ENCODE measurements at regions not wholly inside any gene's neighbourhood (a gene's known extent, or its start where the extent isn't known, plus 50 kb on each side); places are given as distances from the start of the nearest gene placed in this dataset.

GRCh38 chr2:147547440-147547839 lies 297.4 kb upstream of the ACVR2A start:
- no peak for DNase-seq

- DNase-seq, result no peak
Observed at GRCh38 chr2:147546109-147546508, 298.7 kb upstream of the ACVR2A start.

- DNase-seq, result no peak
Observed at GRCh38 chr2:147543056-147543455, 301.8 kb upstream of the ACVR2A start.

GRCh38 chr2:147542351-147542750 lies 302.5 kb upstream of the ACVR2A start:
- no peak for DNase-seq

DNA sequence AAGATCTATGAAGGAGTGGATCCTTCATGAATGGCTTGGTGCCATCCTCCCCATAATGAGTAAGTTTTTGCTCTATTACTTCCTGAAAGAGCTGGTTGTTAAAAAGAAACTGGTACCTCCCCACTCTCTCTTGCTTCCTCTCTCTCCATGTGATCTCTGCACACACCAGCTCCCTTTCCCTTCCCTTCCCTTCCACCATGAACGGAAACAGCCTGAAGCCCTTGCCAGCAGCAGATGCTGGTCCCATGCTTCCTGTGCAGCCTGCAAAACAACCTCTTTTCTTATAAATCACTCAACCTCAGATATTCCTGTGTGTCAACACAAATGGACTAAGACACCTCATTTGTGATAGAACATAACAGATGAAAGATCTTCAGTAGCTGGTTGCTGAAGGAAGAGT lies 303.5 kb upstream of the ACVR2A start:
- DNase-seq, result no peak

GRCh38 chr2:147538821-147539220 lies 306.0 kb upstream of the ACVR2A start:
- DNase-seq, result no peak

DNA sequence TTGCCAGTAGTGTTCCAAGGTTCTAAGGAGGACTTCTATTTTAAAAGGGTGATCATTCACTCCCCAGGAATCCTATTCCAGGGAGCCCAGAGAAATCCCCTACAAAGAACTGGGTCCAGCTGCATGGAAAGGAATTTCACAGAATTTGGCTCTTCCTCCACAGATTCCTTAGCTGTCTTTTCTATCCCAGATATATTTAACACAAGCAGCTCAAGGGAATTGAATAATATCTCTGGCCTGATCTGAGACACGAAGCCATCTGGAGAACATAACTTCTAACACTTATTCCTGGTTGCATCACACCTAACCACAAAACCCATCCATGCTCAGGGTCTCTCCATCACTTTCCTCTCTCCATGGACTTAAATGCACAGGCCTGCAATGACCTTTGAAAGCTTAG lies 306.7 kb upstream of the ACVR2A start:
- DNase-seq, result no peak

DNA sequence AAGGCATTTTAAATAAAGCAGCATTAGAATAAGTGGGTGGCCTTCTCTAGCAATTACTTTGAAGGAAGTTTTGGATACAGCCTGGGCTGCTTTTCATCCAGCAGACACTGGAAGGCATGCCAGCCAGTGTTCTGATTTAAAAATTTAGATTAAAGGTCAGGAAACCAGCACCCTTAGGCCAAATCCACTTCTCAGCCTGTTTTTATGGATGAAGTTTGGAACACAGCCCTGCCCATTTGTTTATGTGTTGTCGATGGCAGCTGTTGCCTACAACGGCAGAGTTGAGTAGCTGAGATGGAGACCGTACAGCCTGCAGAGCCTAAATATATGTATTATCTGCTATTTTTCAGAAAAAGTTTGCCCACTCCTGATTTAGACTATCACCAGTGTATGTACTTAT lies 313.6 kb upstream of the ACVR2A start:
- no peak for DNase-seq

GRCh38 chr2:147530033-147530432 lies 314.8 kb upstream of the ACVR2A start:
- DNase-seq, result no peak

DNA sequence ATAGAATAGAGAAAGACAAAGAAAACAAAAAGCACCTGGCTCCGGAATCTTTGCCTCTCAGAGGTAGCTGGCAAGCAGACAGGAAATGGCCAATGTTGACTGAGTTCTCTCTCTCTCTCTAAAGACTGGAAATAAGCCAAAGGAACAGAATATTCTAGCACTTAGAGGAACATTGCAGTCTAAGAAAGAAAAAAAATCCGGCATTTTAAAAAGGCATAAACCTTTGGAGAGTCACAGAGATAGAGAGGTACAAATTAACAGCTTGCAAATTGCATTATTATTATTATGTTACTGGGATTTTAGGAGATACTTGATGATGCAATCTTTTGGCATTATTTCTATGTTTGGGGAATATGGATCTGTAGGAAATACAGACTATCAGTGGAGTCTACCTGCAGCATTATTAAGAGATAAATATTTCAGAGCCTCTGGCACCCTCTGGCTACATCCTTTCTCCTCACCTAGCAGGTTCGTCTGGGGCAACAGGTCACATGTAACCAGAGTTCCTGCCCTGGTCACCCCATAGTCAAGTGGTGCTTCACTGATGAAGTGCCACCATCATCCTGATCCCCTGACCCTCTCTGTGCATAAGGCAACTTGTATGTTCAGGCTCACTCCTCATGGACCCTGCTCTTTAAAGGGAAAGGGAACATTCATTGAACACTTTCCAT lies 318.9 kb upstream of the ACVR2A start:
- DNase-seq, result no peak

GRCh38 chr2:147524912-147525311 lies 319.9 kb upstream of the ACVR2A start:
- DNase-seq, result no peak

GRCh38 chr2:147523415-147523814 lies 321.4 kb upstream of the ACVR2A start:
- DNase-seq, result no peak

GRCh38 chr2:147521936-147522335 lies 322.9 kb upstream of the ACVR2A start:
- DNase-seq, result no peak

DNA sequence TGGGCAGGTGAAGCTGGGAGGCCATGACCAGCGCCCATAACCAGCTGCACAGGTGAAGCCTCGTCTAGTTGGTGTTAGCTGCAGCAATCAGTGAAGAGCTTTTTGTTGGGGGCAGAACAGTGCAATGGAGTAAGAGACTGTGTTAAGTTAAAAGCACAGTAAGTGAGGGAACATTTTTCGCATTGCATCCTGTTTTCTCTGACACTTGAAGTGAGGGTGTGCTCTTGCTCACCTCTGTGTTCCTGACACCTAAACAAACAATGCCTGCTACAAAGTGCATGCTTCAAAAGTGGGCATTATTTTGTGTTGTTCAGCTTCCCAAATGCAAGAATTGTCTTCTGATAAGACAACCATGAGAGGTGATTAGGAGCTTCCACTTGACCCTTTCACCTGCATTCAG lies 324.0 kb upstream of the ACVR2A start:
- no peak for DNase-seq

GRCh38 chr2:147519178-147519577 lies 325.7 kb upstream of the ACVR2A start:
- DNase-seq, result no peak

DNA sequence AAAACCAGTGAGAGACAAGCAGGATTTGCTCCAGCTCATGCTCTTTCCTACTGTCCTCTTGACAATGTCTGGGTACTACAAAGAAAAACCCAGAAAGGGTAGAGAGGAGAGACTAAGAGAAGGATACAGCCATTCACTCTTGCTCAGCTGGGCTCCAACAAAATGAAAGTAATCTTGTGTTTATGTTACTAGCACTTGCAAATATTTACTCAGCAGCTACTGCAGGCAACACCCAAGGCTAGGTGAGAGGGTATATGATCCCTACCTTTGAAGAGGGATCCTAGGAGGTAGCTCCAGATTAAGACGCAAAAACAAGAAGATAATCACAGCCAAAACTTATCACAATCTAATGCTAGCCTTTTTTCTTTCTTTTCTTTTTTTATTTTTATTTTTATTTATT lies 329.6 kb upstream of the ACVR2A start:
- no peak for DNase-seq

DNA sequence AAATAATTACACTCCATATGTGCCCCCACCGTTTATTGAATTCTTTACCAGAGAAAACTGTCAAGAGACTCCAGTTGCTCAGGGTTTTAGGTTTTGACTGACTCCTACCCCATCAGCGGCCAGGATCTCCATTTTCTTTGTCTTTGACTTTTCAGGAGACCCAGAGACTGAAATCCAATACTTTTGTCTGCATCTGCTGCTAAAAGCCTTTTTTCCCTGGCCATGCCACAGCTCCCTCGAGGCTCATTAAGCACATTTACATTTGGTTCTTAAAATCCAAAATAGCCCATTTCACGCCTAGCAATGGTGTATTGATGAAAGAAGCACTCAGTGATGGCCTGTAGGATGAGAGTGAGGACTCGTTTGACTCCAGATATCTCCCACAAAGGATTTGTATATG lies 332.6 kb upstream of the ACVR2A start:
- DNase-seq, result peak; percentile 47

- no peak for DNase-seq
Observed at GRCh38 chr2:147511491-147511948, 333.3 kb upstream of the ACVR2A start.

DNA sequence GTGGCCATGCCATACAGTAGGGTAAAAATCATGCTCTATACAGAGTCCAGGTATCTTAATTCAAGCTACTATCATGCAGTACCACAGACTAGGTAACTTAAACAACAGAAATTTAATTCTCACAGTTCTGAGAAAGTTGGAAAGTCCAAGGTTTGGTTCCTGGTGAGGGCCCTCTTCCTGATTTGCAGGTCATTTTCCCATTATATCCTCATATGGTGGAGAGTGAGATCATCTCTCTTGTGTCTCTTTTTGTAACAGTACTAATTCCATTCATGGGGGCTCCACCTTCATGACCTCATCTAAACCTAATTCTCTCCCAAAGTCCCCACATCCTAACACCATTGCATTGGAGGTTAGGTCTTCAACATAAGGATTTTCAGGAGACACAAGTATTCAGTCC lies 335.0 kb upstream of the ACVR2A start:
- no peak for DNase-seq

GRCh38 chr2:147506889-147507288 lies 337.9 kb upstream of the ACVR2A start:
- DNase-seq, result no peak

DNA sequence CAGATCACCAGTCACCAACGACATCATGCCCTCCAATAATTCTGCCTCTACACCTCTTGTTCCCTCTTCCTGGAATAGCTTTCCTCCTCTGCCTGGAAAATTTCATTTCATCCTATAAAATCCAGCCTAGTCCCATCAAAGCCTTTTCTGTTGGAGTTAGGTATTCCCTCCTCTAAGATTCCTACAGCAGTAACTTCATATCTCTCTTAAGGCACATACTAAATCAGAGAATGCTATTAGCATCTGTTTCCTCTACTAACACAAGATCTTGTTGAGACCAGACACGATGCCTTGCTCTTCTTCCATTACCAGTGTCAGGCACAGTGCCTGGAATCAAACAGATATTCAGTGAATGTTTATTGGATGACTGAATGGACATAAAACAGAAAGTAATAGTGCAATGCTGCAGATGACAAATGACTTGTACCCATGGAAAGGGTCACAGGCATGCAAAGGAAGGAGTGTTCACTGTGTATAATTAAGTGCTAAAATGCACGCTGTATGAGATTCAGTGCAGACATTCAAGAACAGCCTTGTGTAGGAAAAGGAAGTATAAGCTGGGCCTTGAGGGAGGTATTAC lies 342.0 kb upstream of the ACVR2A start:
- no peak for DNase-seq

DNA sequence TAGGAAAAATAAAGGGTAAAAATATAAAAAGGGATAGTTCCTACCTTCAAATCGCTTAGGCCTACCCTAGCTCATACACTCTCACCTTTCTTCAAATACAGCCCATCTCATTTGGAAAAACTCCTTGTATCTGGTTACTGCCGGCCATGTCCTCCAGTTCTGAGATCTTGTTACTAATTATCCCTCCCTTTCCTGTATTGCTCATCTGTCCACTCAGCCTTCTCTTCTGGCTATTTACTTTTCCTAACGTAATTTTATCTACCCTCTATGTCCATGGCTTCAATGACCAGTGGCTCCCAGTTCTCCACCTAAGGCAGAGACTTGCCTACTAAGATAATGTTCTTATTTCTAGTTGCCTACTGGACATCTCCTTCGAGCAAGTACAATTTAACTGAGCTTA lies 342.9 kb upstream of the ACVR2A start:
- no peak for DNase-seq

- DNase-seq, result no peak
Observed at GRCh38 chr2:147500819-147501395, 343.9 kb upstream of the ACVR2A start.

DNA sequence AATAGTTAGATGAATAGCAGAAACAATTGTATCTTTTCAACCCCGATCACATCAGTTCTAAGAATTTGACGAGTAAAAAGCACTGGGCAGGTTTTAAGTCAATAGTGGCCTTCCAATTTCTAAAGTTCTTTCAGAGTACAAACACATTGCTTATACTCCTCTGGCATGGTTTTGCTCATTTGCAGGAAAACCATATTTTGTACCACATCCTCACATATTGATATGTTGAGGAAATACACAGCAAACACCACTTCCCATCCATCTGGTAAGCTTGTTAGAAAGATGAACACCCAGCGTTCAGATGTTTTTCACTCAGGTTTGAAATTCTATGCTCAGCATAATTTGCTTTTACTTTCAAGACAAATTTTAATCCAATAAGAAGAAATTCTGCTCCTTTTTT lies 344.6 kb upstream of the ACVR2A start:
- DNase-seq, result no peak

DNA sequence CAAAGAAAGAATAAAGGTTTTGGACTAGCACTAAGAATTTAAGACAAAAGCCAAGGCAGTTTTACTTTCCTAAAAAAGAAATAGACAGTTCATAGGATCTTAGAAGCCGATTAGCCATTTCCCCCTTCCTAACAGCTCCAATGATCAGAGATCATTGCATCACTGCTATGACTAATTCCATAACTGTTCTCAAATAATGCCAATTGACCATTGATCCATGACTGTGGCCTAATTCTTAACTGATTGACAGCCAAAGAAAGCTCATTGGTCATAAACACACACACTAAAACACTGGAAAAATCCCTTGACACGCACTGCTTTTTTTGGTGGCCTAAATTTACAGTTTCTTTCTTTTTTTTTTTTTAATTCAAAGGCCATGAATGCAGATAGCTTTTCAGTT lies 345.0 kb upstream of the ACVR2A start:
- DNase-seq, result no peak

All from NCI-H187 treated with DMSO at 0.1 percent for 48 hours (cell line).